Gastroesophageal sphincter (tissue), 3 donors: ENCODE measurements at regions not wholly inside any gene's neighbourhood (a gene's known extent, or its start where the extent isn't known, plus 50 kb on each side); places are given as distances from the start of the nearest gene placed in this dataset.

Source experiments
- POLR2A ChIP-seq, 2 donors: fragments of 450-650 bp; IDR thresholded peaks; one replicate each; pipeline ENCODE4 v1.6.1; 2017; ENCODE audit warnings: antibody characterized with exemption in 2 of 2, mild to moderate bottlenecking in 2 of 2, moderate library complexity in 1 of 2
- TF ChIP-seq, protein P1 (sequence below), 4 experiments: fragments of 200-600 bp in 2 of 4; fragments of 450-650 bp in 2 of 4; sonication (generic) in 1 of 4; IDR thresholded peaks; one replicate each; pipeline ENCODE4 v1.5.1; 2017 to 2019; ENCODE audit warnings: antibody characterized with exemption in 4 of 4, mild to moderate bottlenecking in 2 of 4, moderate library complexity in 2 of 4

DNA sequence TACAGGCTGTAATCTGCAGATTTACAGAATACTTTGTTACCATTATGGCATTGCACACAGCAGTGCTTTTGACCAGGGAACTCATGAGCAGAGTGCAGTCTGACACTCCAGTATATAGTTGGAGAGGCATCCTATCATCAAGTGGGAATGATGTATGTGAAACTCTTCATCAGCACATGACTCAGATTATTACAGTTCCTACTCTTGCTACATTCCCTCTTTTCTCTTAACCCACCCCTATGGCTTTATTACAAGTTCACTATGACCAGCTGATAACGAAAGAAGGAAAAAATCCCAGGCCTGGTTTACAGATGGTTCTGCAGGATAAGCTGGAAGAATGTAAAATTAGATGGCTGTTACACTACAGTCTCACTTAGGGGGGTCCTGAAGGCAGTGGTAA lies 385.9 kb downstream of the RASEF start:
- TF ChIP-seq, protein P1, sequence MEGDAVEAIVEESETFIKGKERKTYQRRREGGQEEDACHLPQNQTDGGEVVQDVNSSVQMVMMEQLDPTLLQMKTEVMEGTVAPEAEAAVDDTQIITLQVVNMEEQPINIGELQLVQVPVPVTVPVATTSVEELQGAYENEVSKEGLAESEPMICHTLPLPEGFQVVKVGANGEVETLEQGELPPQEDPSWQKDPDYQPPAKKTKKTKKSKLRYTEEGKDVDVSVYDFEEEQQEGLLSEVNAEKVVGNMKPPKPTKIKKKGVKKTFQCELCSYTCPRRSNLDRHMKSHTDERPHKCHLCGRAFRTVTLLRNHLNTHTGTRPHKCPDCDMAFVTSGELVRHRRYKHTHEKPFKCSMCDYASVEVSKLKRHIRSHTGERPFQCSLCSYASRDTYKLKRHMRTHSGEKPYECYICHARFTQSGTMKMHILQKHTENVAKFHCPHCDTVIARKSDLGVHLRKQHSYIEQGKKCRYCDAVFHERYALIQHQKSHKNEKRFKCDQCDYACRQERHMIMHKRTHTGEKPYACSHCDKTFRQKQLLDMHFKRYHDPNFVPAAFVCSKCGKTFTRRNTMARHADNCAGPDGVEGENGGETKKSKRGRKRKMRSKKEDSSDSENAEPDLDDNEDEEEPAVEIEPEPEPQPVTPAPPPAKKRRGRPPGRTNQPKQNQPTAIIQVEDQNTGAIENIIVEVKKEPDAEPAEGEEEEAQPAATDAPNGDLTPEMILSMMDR (IDR thresholded peaks at IDR 0.05) = no peak
- no peak for TF ChIP-seq POLR2A (IDR thresholded peaks at IDR 0.05)
